Ovary (tissue), 3 donors: ENCODE measurements at regions not wholly inside any gene's neighbourhood (a gene's known extent, or its start where the extent isn't known, plus 50 kb on each side); places are given as distances from the start of the nearest gene placed in this dataset.

ENCODE experiments used
- EP300 ChIP-seq: sonication (generic); formaldehyde crosslinking; IDR thresholded peaks from one replicate; pipeline ENCODE4 v1.6.1; 2017; ENCODE audit warnings: antibody characterized with exemption
- POLR2A ChIP-seq: fragments of 450-650 bp; IDR thresholded peaks from one replicate; pipeline ENCODE4 v1.6.1; 2017; ENCODE audit warnings: antibody characterized with exemption, mild to moderate bottlenecking, moderate library complexity
- TF ChIP-seq, protein P1 (sequence below), 3 donors: fragments of 450-650 bp in 2 of 3; fragments of 200-600 bp in 1 of 3; IDR thresholded peaks; one replicate each; pipeline versions ENCODE4 v1.5.1 to v1.8.0; 2016 to 2022; ENCODE audit warnings: antibody characterized with exemption in 3 of 3, mild to moderate bottlenecking in 1 of 3
- donor health status: DM: no; HTN: no; CAD: no.

DNA sequence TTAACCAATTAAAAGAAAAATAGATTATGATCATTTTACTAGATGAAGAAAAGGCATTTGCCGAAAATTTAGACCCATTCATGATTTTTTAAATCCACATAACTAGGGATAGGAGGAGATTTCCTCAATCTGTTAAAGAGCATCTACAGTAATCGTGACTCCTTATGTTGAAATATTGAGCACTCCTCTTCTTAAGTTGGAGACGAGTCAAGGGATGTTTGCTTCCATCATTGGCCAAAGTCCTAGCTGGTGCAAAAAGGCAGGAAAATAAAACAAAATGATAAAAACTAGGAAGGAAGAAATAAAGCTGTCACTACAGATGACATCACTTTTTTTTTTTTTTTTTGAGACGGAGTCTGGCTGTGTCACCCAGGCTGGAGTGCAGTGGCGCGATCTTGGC lies 245.6 kb upstream of the KAZN start:
- TF ChIP-seq, protein P1, sequence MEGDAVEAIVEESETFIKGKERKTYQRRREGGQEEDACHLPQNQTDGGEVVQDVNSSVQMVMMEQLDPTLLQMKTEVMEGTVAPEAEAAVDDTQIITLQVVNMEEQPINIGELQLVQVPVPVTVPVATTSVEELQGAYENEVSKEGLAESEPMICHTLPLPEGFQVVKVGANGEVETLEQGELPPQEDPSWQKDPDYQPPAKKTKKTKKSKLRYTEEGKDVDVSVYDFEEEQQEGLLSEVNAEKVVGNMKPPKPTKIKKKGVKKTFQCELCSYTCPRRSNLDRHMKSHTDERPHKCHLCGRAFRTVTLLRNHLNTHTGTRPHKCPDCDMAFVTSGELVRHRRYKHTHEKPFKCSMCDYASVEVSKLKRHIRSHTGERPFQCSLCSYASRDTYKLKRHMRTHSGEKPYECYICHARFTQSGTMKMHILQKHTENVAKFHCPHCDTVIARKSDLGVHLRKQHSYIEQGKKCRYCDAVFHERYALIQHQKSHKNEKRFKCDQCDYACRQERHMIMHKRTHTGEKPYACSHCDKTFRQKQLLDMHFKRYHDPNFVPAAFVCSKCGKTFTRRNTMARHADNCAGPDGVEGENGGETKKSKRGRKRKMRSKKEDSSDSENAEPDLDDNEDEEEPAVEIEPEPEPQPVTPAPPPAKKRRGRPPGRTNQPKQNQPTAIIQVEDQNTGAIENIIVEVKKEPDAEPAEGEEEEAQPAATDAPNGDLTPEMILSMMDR (IDR thresholded peaks at IDR 0.05) = no peak
- TF ChIP-seq POLR2A = no peak
- TF ChIP-seq EP300 = no peak
